Neuronal stem cell (in vitro differentiated cells): ENCODE measurements at regions not wholly inside any gene's neighbourhood (a gene's known extent, or its start where the extent isn't known, plus 50 kb on each side); places are given as distances from the start of the nearest gene placed in this dataset.

Source experiments
- DNase-seq: peaks from one replicate; pipeline ENCODE4 v3.0.0-alpha.2; 2013; ENCODE audit warnings: low spot score
- H2AFZ ChIP-seq: one replicate; pipeline ENCODE4 v1.6.1; 2013; ENCODE audit warnings: mild to moderate bottlenecking, low read length, inconsistent platforms
- H2AK5ac ChIP-seq: 2 replicates; pipeline ENCODE4 v1.6.1; 2013; ENCODE audit warnings: low read depth, mild to moderate bottlenecking, inconsistent platforms, low read length, moderate library complexity, mixed read lengths
- H2BK120ac ChIP-seq: 2 replicates; pipeline ENCODE4 v1.6.1; 2013; ENCODE audit warnings: low read depth, mild to moderate bottlenecking, inconsistent platforms, low read length, moderate library complexity, mixed read lengths
- H2BK12ac ChIP-seq: one replicate; pipeline ENCODE4 v1.6.1; 2013; ENCODE audit warnings: low read length, inconsistent platforms
- H2BK15ac ChIP-seq: 2 replicates; pipeline ENCODE4 v1.6.1; 2013; ENCODE audit warnings: mild to moderate bottlenecking, low read length, inconsistent platforms, mixed read lengths
- H2BK5ac ChIP-seq: one replicate; pipeline ENCODE4 v1.6.1; 2013; ENCODE audit warnings: inconsistent platforms, mild to moderate bottlenecking, low read length, moderate library complexity
- H3K14ac ChIP-seq: one replicate; pipeline ENCODE4 v1.6.1; 2013; ENCODE audit warnings: low read length, inconsistent platforms
- H3K18ac ChIP-seq: 2 replicates; pipeline ENCODE4 v1.6.1; 2013; ENCODE audit warnings: low read length, inconsistent platforms
- H3K23ac ChIP-seq: 2 replicates; pipeline ENCODE4 v1.6.1; 2013; ENCODE audit warnings: low read depth, mild to moderate bottlenecking, mixed read lengths, low read length, inconsistent platforms; ENCODE audit not compliant: poor library complexity
- H3K27ac ChIP-seq: replicated peaks from 3 replicates; pipeline ENCODE4 v1.5.1; 2013; ENCODE audit warnings: low read length, inconsistent platforms
- H3K27me3 ChIP-seq, 3 experiments: 2 replicates each; pipeline ENCODE4 v1.6.1; 2013; ENCODE audit warnings: low read length in 3 of 3, mild to moderate bottlenecking in 2 of 3, inconsistent platforms in 1 of 3, low read depth in 1 of 3, mixed read lengths in 1 of 3, moderate library complexity in 1 of 3; ENCODE audit not compliant: control insufficient read depth in 3 of 3, insufficient read depth in 3 of 3
- H3K36me3 ChIP-seq, 2 donors: replicated peaks in 1 of 2; 2 replicates each; pipeline ENCODE4 v1.6.1; 2013; ENCODE audit warnings: low read length in 2 of 2; ENCODE audit not compliant: control insufficient read depth in 2 of 2, insufficient read depth in 2 of 2
- H3K4ac ChIP-seq: 2 replicates; pipeline ENCODE4 v1.6.1; 2013; ENCODE audit warnings: inconsistent platforms, mild to moderate bottlenecking, low read length, moderate library complexity
- H3K4me1 ChIP-seq, 2 donors: 1 replicate in 1 of 2; 2 replicates in 1 of 2; pipeline ENCODE4 v1.6.1; 2013; ENCODE audit warnings: low read length in 2 of 2, low read depth in 1 of 2; ENCODE audit not compliant: control insufficient read depth in 2 of 2, insufficient read depth in 1 of 2
- H3K4me2 ChIP-seq: one replicate; pipeline ENCODE4 v1.6.1; 2013; ENCODE audit warnings: mild to moderate bottlenecking, low read length, inconsistent platforms; ENCODE audit not compliant: insufficient read depth, poor library complexity, severe bottlenecking
- H3K4me3 ChIP-seq, 2 donors: 2 replicates each; pipeline ENCODE4 v1.5.1; 2013; ENCODE audit warnings: low read length in 2 of 2, mild to moderate bottlenecking in 2 of 2, inconsistent platforms in 1 of 2, moderate library complexity in 1 of 2
- H3K79me1 ChIP-seq: one replicate; pipeline ENCODE4 v1.6.1; 2013; ENCODE audit warnings: low read depth, mild to moderate bottlenecking, inconsistent platforms, low read length, moderate library complexity
- H3K9ac ChIP-seq: one replicate; pipeline ENCODE4 v1.6.1; 2013; ENCODE audit warnings: mild to moderate bottlenecking, low read depth, low read length, inconsistent platforms; ENCODE audit not compliant: poor library complexity
- H3K9me3 ChIP-seq, 2 donors: replicated peaks in 1 of 2; 2 replicates each; pipeline versions ENCODE3 to v1.6.1; 2013; ENCODE audit warnings: low read length in 2 of 2, mild to moderate bottlenecking in 2 of 2, inconsistent platforms in 1 of 2, low read depth in 1 of 2, mixed read lengths in 1 of 2, moderate library complexity in 1 of 2; ENCODE audit not compliant: control insufficient read depth in 2 of 2, insufficient read depth in 1 of 2
- H4K8ac ChIP-seq: one replicate; pipeline ENCODE4 v1.6.1; 2013; ENCODE audit warnings: low read depth, mild to moderate bottlenecking, inconsistent platforms, low read length, moderate library complexity
- H4K91ac ChIP-seq: one replicate; pipeline ENCODE4 v1.6.1; 2013; ENCODE audit warnings: low read length, low read depth, mild to moderate bottlenecking, inconsistent platforms; ENCODE audit not compliant: poor library complexity
- WGBS, 2 donors: extraction: QIAGEN DNeasy Blood & Tissue Kit; methylation state at CpG; one replicate each; pipeline ENCODE4 v1.1.7; 2013; ENCODE audit warnings: missing lambda C conversion rate in 2 of 2, mixed read lengths in 1 of 2; ENCODE audit not compliant: insufficient read length in 2 of 2, insufficient replicate concordance in 1 of 2; ENCODE audit errors: extremely low coverage in 2 of 2; 5-methylcytosine and 5-hydroxymethylcytosine counted together

GRCh38 chr2:37551783-37552182 lies 119.7 kb downstream of the CDC42EP3 start:
- H2AFZ ChIP-seq, result no peak overlapping the region
- H4K8ac ChIP-seq, result peak overlapping the region; percentile 87
- no peak overlapping the region for H2AK5ac ChIP-seq
- H3K27ac ChIP-seq, result no peak overlapping the region
- no peak overlapping the region for H3K4me3 ChIP-seq
- H3K14ac ChIP-seq, result no peak overlapping the region
- no peak overlapping the region for H3K4me2 ChIP-seq
- DNase-seq, result no peak
- H2BK15ac ChIP-seq, result no peak overlapping the region
- no peak overlapping the region for H3K9ac ChIP-seq
- H3K27me3 ChIP-seq, result no peaks in the 10 kb centered on the region
- H4K91ac ChIP-seq, result no peak overlapping the region
- H3K4ac ChIP-seq, result no peak overlapping the region
- no peaks in the 10 kb centered on the region for H3K36me3 ChIP-seq
- peaks cover 0 to 2% of the 10 kb centered on the region in 2 donors for H3K9me3 ChIP-seq
- H3K4me1 ChIP-seq, result no peaks in the 10 kb centered on the region
- no peak overlapping the region for H2BK120ac ChIP-seq
- no peak overlapping the region for H3K18ac ChIP-seq
- no peak overlapping the region for H2BK5ac ChIP-seq
- H3K79me1 ChIP-seq, result no peaks in the 10 kb centered on the region
- no peak overlapping the region for H3K23ac ChIP-seq
- no CpG with 5 or more reads among the region's 3 CpGs for WGBS, 2 donors
- no peak overlapping the region for H2BK12ac ChIP-seq

GRCh38 chr2:37552339-37552738 lies 119.1 kb downstream of the CDC42EP3 start:
- Histone ChIP-seq H2BK5ac (no peak overlapping the region), H3K9ac (no peak overlapping the region), H3K4me2 (no peak overlapping the region), H2BK120ac (no peak overlapping the region), H3K27ac (no peak overlapping the region), H3K14ac (no peak overlapping the region), H3K18ac (no peak overlapping the region), H3K36me3 (no peaks in the 10 kb centered on the region), H3K9me3 (peaks cover 0 to 2% of the 10 kb centered on the region in 2 donors), H2BK12ac (no peak overlapping the region), H4K8ac (no peak overlapping the region), H2BK15ac (no peak overlapping the region), H3K4me1 (no peaks in the 10 kb centered on the region), H4K91ac (no peak overlapping the region), H2AK5ac (no peak overlapping the region), H3K23ac (no peak overlapping the region), H3K4me3 (no peak overlapping the region), H3K4ac (no peak overlapping the region), H3K79me1 (no peaks in the 10 kb centered on the region), H3K27me3 (no peaks in the 10 kb centered on the region), H2AFZ (no peak overlapping the region)
- WGBS, 2 donors, result no CpG with 5 or more reads among the region's 2 CpGs
- no peak for DNase-seq

- Histone ChIP-seq H2BK15ac (no peak overlapping the region), H3K27ac (no peak overlapping the region), H3K27me3 (no peaks in the 10 kb centered on the region), H3K9me3 (no peaks in the 10 kb centered on the region), H3K79me1 (no peaks in the 10 kb centered on the region), H4K91ac (no peak overlapping the region), H2AK5ac (no peak overlapping the region), H3K23ac (no peak overlapping the region), H3K4ac (no peak overlapping the region), H2BK12ac (no peak overlapping the region), H3K4me2 (no peak overlapping the region), H2BK120ac (no peak overlapping the region), H3K9ac (no peak overlapping the region), H3K4me3 (no peak overlapping the region), H2BK5ac (no peak overlapping the region), H3K18ac (no peak overlapping the region), H3K36me3 (no peaks in the 10 kb centered on the region), H3K4me1 (no peaks in the 10 kb centered on the region), H2AFZ (no peak overlapping the region), H4K8ac (no peak overlapping the region), H3K14ac (no peak overlapping the region)
- WGBS, 2 donors, result no CpG with 5 or more reads among the region's 5 CpGs
- no peak for DNase-seq
These were observed 117.9 kb downstream of the CDC42EP3 start for GRCh38 chr2:37553411-37554154.

GRCh38 chr2:37554155-37554510 lies 117.3 kb downstream of the CDC42EP3 start:
- Histone ChIP-seq H3K9ac (no peak overlapping the region), H3K18ac (no peak overlapping the region), H3K4ac (no peak overlapping the region), H3K14ac (no peak overlapping the region), H3K27ac (no peak overlapping the region), H2BK5ac (no peak overlapping the region), H3K4me1 (no peaks in the 10 kb centered on the region), H2BK120ac (no peak overlapping the region), H3K4me2 (no peak overlapping the region), H3K4me3 (no peak overlapping the region), H3K27me3 (no peaks in the 10 kb centered on the region), H3K23ac (no peak overlapping the region), H4K8ac (no peak overlapping the region), H2AFZ (no peak overlapping the region), H3K36me3 (no peaks in the 10 kb centered on the region), H3K9me3 (no peaks in the 10 kb centered on the region), H2BK12ac (no peak overlapping the region), H2BK15ac (no peak overlapping the region), H4K91ac (no peak overlapping the region), H2AK5ac (no peak overlapping the region), H3K79me1 (no peaks in the 10 kb centered on the region)
- no peak for DNase-seq
- WGBS, 2 donors, result no CpG with 5 or more reads among the region's 2 CpGs
